ENCODE measurements at regions not wholly inside any gene's neighbourhood (a gene's known extent, or its start where the extent isn't known, plus 50 kb on each side); places are given as distances from the start of the nearest gene placed in this dataset.
"Not testable (repeated sequence)": the region's sequence is repeated elsewhere in the genome, so short reads cannot be mapped to it uniquely, and the experiment has no call there.

- intact Hi-C loops (cut with DNase I): no loop called here
- TF ChIP-seq CTCF (IDR thresholded peaks at IDR 0.05): no peak
- TF ChIP-seq POLR2AphosphoS5 (IDR thresholded peaks at IDR 0.05): no peak
- TF ChIP-seq EP300 (IDR thresholded peaks at IDR 0.05): no peak
- no peak for TF ChIP-seq POLR2A (IDR thresholded peaks at IDR 0.05; ENCODE audit: low read depth)
- DNase-seq (ENCODE audit: extremely low spot score): no peak
- no peaks in the 10 kb centered on the region for H3K4me1 ChIP-seq
- H3K27me3 ChIP-seq: no peaks in the 10 kb centered on the region
- WGBS: 100% methylated on average over 1 of the region's 1 CpG
- no peaks in the 10 kb centered on the region for H3K9me3 ChIP-seq
- no peaks in the 10 kb centered on the region for H3K36me3 ChIP-seq
- H3K27ac ChIP-seq (replicated peaks in 1 of 4): no peak overlapping the region
- no peak overlapping the region for H3K4me3 ChIP-seq
Measured at GRCh38 chr5:162956570-162956969, 480.8 kb upstream of the CCNG1 start.

GRCh38 chr5:162964144-162964543 lies 473.3 kb upstream of the CCNG1 start:
- intact Hi-C loops (cut with DNase I); DNase-seq (ENCODE audit: extremely low spot score); H3K27me3 ChIP-seq; H3K36me3 ChIP-seq; H3K27ac ChIP-seq (replicated peaks in 1 of 4); H3K4me3 ChIP-seq; H3K4me1 ChIP-seq: not testable (repeated sequence)
- 61% methylated on average over 2 of the region's 4 CpGs for WGBS
- H3K9me3 ChIP-seq: peaks cover 0 to 10% (median 0%) of the 10 kb centered on the region in 4 donors

- H3K27ac ChIP-seq (replicated peaks in 1 of 4): no peak overlapping the region
- no peaks in the 10 kb centered on the region for H3K27me3 ChIP-seq
- TF ChIP-seq POLR2A (IDR thresholded peaks at IDR 0.05; ENCODE audit: low read depth): no peak
- no peak for TF ChIP-seq CTCF (IDR thresholded peaks at IDR 0.05)
- no peak for TF ChIP-seq POLR2AphosphoS5 (IDR thresholded peaks at IDR 0.05)
- TF ChIP-seq EP300 (IDR thresholded peaks at IDR 0.05): no peak
- DNase-seq (ENCODE audit: extremely low spot score): no peak
- intact Hi-C loops (cut with DNase I): no loop called here
- no peaks in the 10 kb centered on the region for H3K36me3 ChIP-seq
- no peak overlapping the region for H3K4me3 ChIP-seq
- no peaks in the 10 kb centered on the region for H3K9me3 ChIP-seq
- no peaks in the 10 kb centered on the region for H3K4me1 ChIP-seq
Measured at GRCh38 chr5:162990063-162990462, 447.3 kb upstream of the CCNG1 start.

GRCh38 chr5:162990856-162991497 lies 446.4 kb upstream of the CCNG1 start:
- no peaks in the 10 kb centered on the region for H3K36me3 ChIP-seq
- intact Hi-C loops (cut with DNase I): no loop called here
- no peak overlapping the region for H3K4me3 ChIP-seq
- DNase-seq (ENCODE audit: extremely low spot score): no peak
- H3K27ac ChIP-seq (replicated peaks in 1 of 4): no peak overlapping the region
- no peaks in the 10 kb centered on the region for H3K27me3 ChIP-seq
- TF ChIP-seq EP300 (IDR thresholded peaks at IDR 0.05): no peak
- no peak for TF ChIP-seq POLR2AphosphoS5 (IDR thresholded peaks at IDR 0.05)
- TF ChIP-seq POLR2A (IDR thresholded peaks at IDR 0.05; ENCODE audit: low read depth): no peak
- no peak for TF ChIP-seq CTCF (IDR thresholded peaks at IDR 0.05)
- H3K4me1 ChIP-seq: no peaks in the 10 kb centered on the region
- no peaks in the 10 kb centered on the region for H3K9me3 ChIP-seq
- WGBS: 75% methylated on average over 2 of the region's 2 CpGs

GRCh38 chr5:162995568-162995967 lies 441.8 kb upstream of the CCNG1 start:
- H3K36me3 ChIP-seq: no peaks in the 10 kb centered on the region
- WGBS: 80% methylated on average over 4 of the region's 4 CpGs
- TF ChIP-seq EP300 (IDR thresholded peaks at IDR 0.05) (no peak), CTCF (IDR thresholded peaks at IDR 0.05) (no peak), POLR2A (IDR thresholded peaks at IDR 0.05; ENCODE audit: low read depth) (no peak), POLR2AphosphoS5 (IDR thresholded peaks at IDR 0.05) (no peak)
- H3K27me3 ChIP-seq: no peaks in the 10 kb centered on the region
- no peaks in the 10 kb centered on the region for H3K9me3 ChIP-seq
- H3K4me3 ChIP-seq: no peak overlapping the region
- H3K4me1 ChIP-seq: no peaks in the 10 kb centered on the region
- H3K27ac ChIP-seq (replicated peaks in 1 of 4): no peak overlapping the region
- DNase-seq (ENCODE audit: extremely low spot score): no peak
- intact Hi-C loops (cut with DNase I): no loop called here
